GM20000 (cell line): ENCODE measurements at regions not wholly inside any gene's neighbourhood (a gene's known extent, or its start where the extent isn't known, plus 50 kb on each side); places are given as distances from the start of the nearest gene placed in this dataset.

Experiments
- DNase-seq: peaks from one replicate; pipeline ENCODE4 v3.0.0; 2012; ENCODE audit warnings: low spot score
- CTCF ChIP-seq: IDR thresholded peaks from 2 replicates; pipeline ENCODE4 v1.5.1; 2012; ENCODE audit warnings: mild to moderate bottlenecking, control low read depth; ENCODE audit errors: extremely low read depth, missing control alignments

GRCh38 chr11:23398052-23398451 is 537.8 kb upstream of the CCDC179 start:
- no peak for TF ChIP-seq CTCF
- no peak for DNase-seq

DNA sequence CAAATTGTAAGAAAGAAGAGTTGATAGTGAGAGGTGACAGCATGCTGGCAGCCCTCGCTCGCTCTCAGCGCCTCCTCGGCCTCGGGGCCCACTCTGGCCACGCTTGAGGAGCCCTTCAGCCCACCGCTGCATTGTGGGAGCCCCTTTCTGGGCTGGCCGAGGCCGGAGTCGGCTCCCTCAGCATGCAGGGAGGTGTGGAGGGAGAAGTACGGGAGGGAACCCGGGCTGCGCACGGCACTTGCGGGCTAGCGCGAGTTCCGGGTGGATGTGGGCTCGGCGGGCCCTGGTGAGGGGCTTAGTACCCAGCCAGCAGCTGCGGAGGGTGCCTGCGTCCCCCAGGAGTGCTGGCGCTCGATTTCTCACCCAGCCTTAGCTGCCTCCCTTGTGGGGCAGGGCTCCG is 539.7 kb upstream of the CCDC179 start:
- TF ChIP-seq CTCF, result no peak
- no peak for DNase-seq

- DNase-seq, result no peak
- TF ChIP-seq CTCF, result no peak
Observed at GRCh38 chr11:23403210-23404185, 543.2 kb upstream of the CCDC179 start.

GRCh38 chr11:23404225-23405160 is 544.2 kb upstream of the CCDC179 start:
- no peak for DNase-seq
- TF ChIP-seq CTCF, result no peak

- no peak for DNase-seq
- TF ChIP-seq CTCF, result no peak
Observed at GRCh38 chr11:23405350-23405937, 545.2 kb upstream of the CCDC179 start.

- no peak for TF ChIP-seq CTCF
- no peak for DNase-seq
Observed at GRCh38 chr11:23406131-23406819, 546.0 kb upstream of the CCDC179 start.
